ENCODE measurements at regions not wholly inside any gene's neighbourhood (a gene's known extent, or its start where the extent isn't known, plus 50 kb on each side); places are given as distances from the start of the nearest gene placed in this dataset.

DNA sequence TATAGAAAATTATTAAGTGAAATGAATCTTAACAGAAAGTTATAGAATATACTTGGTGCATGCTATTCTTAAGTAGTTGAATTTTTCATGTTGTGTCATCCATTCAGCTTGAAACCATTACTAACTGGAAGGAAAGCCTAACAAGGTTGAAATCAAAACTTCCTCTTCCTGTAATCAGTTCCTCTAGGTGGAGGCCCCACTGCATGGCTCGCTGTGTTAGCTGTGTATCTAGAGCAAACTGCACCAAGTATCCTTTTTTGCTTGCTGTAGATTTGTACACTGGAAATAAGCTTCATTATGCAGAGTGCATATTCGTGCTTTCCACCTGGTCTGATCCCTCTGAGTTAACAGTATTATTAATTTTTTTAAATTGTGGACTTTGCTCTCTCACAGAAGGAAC is 1146.1 kb downstream of the EFNB2 start:
- TF ChIP-seq, protein P1, sequence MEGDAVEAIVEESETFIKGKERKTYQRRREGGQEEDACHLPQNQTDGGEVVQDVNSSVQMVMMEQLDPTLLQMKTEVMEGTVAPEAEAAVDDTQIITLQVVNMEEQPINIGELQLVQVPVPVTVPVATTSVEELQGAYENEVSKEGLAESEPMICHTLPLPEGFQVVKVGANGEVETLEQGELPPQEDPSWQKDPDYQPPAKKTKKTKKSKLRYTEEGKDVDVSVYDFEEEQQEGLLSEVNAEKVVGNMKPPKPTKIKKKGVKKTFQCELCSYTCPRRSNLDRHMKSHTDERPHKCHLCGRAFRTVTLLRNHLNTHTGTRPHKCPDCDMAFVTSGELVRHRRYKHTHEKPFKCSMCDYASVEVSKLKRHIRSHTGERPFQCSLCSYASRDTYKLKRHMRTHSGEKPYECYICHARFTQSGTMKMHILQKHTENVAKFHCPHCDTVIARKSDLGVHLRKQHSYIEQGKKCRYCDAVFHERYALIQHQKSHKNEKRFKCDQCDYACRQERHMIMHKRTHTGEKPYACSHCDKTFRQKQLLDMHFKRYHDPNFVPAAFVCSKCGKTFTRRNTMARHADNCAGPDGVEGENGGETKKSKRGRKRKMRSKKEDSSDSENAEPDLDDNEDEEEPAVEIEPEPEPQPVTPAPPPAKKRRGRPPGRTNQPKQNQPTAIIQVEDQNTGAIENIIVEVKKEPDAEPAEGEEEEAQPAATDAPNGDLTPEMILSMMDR (conservative IDR thresholded peaks at IDR 0.05 in 1 of 2, IDR thresholded peaks at IDR 0.05 in 1 of 2; ENCODE audit: low read depth in 1 of 2, low read length in 2 of 2) = no peak
- no peak for TF ChIP-seq EZH2 (IDR thresholded peaks at IDR 0.05; ENCODE audit: low read length, missing control alignments)
